ENCODE measurements at regions not wholly inside any gene's neighbourhood (a gene's known extent, or its start where the extent isn't known, plus 50 kb on each side); places are given as distances from the start of the nearest gene placed in this dataset.

DNA sequence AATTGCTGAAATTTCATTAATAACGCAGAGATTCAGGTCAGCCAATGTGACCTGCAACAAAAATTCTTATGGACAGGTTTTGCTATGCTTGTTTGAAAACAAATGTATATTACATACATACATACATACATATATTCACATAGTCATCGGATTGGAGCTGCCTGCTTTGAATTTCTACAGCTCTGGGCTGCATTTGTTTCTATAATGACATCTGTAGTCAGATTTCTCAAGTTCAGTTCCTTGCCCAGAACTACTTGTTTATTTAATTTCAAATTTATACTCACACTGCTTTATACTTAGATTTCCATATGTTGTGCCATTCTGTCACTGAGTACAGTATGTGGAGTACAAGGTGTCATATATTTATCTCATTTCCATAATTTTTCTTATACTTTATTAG, 2775.0 kb downstream of the PCDH9 start:
- no peak overlapping the region for H2AFZ ChIP-seq (ENCODE audit: low read length)
- 0% methylated on average over 2 of the region's 2 CpGs for WGBS (ENCODE audit: low lambda C conversion rate)
- no peaks in the 10 kb centered on the region for H3K4me1 ChIP-seq (ENCODE audit: insufficient read depth, low read length)
- no peak for ATAC-seq
- no peak overlapping the region for H3K4me3 ChIP-seq (replicated peaks in 1 of 3; ENCODE audit: insufficient read depth in 1 of 3, low read depth in 2 of 3, low read length in 3 of 3)
- no peak for DNase-seq (ENCODE audit: low spot score)
- no peak for FAIRE-seq
- no peaks in the 10 kb centered on the region for H3K79me2 ChIP-seq (ENCODE audit: insufficient read depth, low read length)
- no TSS peak for BruUV-seq (replicated peaks)
- H3K9me3 ChIP-seq (ENCODE audit: low read length) = no peaks in the 10 kb centered on the region
- ChIA-PET CTCF (ENCODE audit: low intra/inter-chr PET ratio, low total read pairs) (no interaction called here), POLR2A (no interaction called here)
- no peak overlapping the region for H3K9ac ChIP-seq (ENCODE audit: insufficient read depth, low read depth, low read length)
- H3K27me3 ChIP-seq (ENCODE audit: control insufficient read depth in 1 of 2, insufficient read depth in 2 of 2, low read length in 2 of 2) = no peaks in the 10 kb centered on the region
- H3K4me2 ChIP-seq (ENCODE audit: low read depth, low read length) = no peak overlapping the region
- no peaks in the 10 kb centered on the region for H3K36me3 ChIP-seq (replicated peaks in 1 of 2; ENCODE audit: control insufficient read depth in 1 of 2, insufficient read depth in 2 of 2, low read length in 2 of 2)
- TF ChIP-seq NCOA5 (CRISPR knock-in tag; IDR thresholded peaks at IDR 0.05) (no peak), ZZZ3 (CRISPR knock-in tag; IDR thresholded peaks at IDR 0.05; ENCODE audit: borderline replicate concordance) (no peak), ZBTB39 (CRISPR knock-in tag; IDR thresholded peaks at IDR 0.05) (no peak), THAP7 (CRISPR knock-in tag; IDR thresholded peaks at IDR 0.05) (no peak), GATA4 (IDR thresholded peaks at IDR 0.05; ENCODE audit: borderline replicate concordance, low read depth) (no peak), ZNF614 (CRISPR knock-in tag; IDR thresholded peaks at IDR 0.05; ENCODE audit: borderline replicate concordance) (no peak), ZNF10 (CRISPR knock-in tag; IDR thresholded peaks at IDR 0.05; ENCODE audit: borderline replicate concordance, low read depth) (no peak)
- intact Hi-C loops (cut with micrococcal nuclease; ENCODE audit: unreplicated experiment) = no loop called here
- in situ Hi-C loops (cut with HindIII; ENCODE audit: extremely low pct_ligation_motif_present, low pct_unique_long_range_greater_than_20kb) = loop anchor here (25.0 kb wide), 1 partner anchor 1182 kb away; no protein-coding TSS in a partner anchor
- no peaks in the 10 kb centered on the region for H4K20me1 ChIP-seq (ENCODE audit: insufficient read depth, low read length)
- no peak overlapping the region for H3K27ac ChIP-seq (ENCODE audit: extremely low read length, insufficient read depth, low read length)
